ENCODE measurements at regions not wholly inside any gene's neighbourhood (a gene's known extent, or its start where the extent isn't known, plus 50 kb on each side); places are given as distances from the start of the nearest gene placed in this dataset.

DNA sequence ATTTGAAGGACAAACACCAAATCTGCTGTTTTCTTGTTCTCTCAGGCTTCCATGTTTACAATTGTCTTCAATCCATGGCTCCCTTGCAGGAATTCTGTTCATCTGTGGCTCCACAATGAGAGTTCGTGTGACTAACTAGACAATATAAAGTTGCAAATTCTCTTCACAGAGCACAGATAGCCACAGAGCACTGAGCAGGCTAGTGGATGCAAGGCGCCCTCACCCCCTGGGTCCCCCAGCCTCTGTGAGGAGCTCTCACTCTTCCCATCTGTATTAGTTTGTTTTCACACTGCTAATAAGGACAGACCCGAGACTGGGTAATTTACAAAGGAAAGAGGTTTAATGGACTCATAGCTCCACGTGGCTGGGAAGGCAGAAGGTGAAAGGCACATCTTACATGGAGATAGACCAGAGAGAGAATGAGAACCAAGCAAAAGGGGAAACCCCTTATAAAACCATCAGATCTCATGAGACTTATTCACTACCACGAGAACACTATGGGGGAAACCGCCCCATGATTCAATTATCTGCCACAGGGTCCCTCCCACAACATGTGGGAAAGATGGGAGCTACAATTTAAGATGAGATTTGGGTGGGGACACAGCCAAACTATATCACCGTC, 82.5 kb upstream of the STX18 start:
- H3K4me3 ChIP-seq (ENCODE audit: control insufficient read depth in 2 of 3, extremely low read depth in 1 of 3, insufficient read depth in 2 of 3, low read depth in 1 of 3, low read length in 3 of 3), result no peak overlapping the region
- H3K27ac ChIP-seq (ENCODE audit: control insufficient read depth, insufficient read depth, low read length), result no peak overlapping the region
- no peak overlapping the region for H3K4me2 ChIP-seq (ENCODE audit: control insufficient read depth, extremely low read depth, insufficient read depth, low read depth, low read length)
- no peaks in the 10 kb centered on the region for H4K20me1 ChIP-seq (ENCODE audit: control insufficient read depth, extremely low read depth, insufficient read depth, low read length)
- dilution Hi-C loops (cut with MboI; ENCODE audit: extremely low pct_ligation_motif_present, low sequenced_read_pairs), result no loop called here
- no peak overlapping the region for H3K9ac ChIP-seq (ENCODE audit: control insufficient read depth, extremely low read depth, insufficient read depth, low read length)
- H3K9me1 ChIP-seq (ENCODE audit: control insufficient read depth, extremely low read depth, insufficient read depth, low read length), result no peaks in the 10 kb centered on the region
- H3K27me3 ChIP-seq (ENCODE audit: control insufficient read depth, extremely low read depth, insufficient read depth, low read length), result no peaks in the 10 kb centered on the region
- no peak for TF ChIP-seq CTCF (optimal IDR thresholded peaks at IDR 0.05 in 1 of 3, IDR thresholded peaks at IDR 0.05 in 1 of 3, conservative IDR thresholded peaks at IDR 0.05 in 1 of 3; ENCODE audit: extremely low read depth in 1 of 3, insufficient read depth in 2 of 3, low read length in 3 of 3)
- no peak for TF ChIP-seq EZH2 (IDR thresholded peaks at IDR 0.05; ENCODE audit: low read length)
- no peaks in the 10 kb centered on the region for H3K36me3 ChIP-seq (ENCODE audit: control insufficient read depth in 2 of 2, extremely low read depth in 1 of 2, insufficient read depth in 2 of 2, low read length in 2 of 2)
- no peak for DNase-seq (ENCODE audit: low read depth, low spot score)
- H3K9me3 ChIP-seq (ENCODE audit: control insufficient read depth, low read depth, low read length), result no peaks in the 10 kb centered on the region
- H2AFZ ChIP-seq (ENCODE audit: control insufficient read depth, low read length), result no peak overlapping the region
- FAIRE-seq, result no peak
- H3K4me1 ChIP-seq (ENCODE audit: control insufficient read depth, extremely low read depth, insufficient read depth, low read length), result no peaks in the 10 kb centered on the region
- H3K79me2 ChIP-seq (ENCODE audit: control insufficient read depth, insufficient read depth, low read length), result no peaks in the 10 kb centered on the region

DNA sequence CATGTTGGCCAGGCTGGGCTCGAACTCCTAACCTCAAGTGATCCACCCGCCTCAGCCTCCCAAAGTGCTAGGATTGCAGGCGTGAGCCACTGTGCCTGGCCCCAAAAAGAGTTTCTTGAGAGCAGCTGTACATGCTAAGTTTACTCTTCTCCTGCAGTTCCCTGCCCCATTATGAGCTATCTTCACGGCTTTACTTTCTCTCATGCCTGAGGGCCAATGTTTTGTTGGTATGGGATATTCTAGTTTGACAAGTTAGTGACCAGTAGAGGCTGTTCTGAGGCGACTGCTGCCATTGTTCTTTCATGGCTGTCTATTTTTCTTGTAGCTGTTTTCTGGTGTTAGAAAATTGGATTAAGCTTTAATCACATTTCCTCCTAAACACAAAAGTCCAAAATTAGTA, 78.0 kb upstream of the STX18 start:
- H3K4me2 ChIP-seq (ENCODE audit: control insufficient read depth, extremely low read depth, insufficient read depth, low read depth, low read length), result no peak overlapping the region
- FAIRE-seq (no peak), DNase-seq (ENCODE audit: low read depth, low spot score) (no peak)
- no peaks in the 10 kb centered on the region for H3K9me1 ChIP-seq (ENCODE audit: control insufficient read depth, extremely low read depth, insufficient read depth, low read length)
- no peaks in the 10 kb centered on the region for H3K27me3 ChIP-seq (ENCODE audit: control insufficient read depth, extremely low read depth, insufficient read depth, low read length)
- no peak overlapping the region for H3K9ac ChIP-seq (ENCODE audit: control insufficient read depth, extremely low read depth, insufficient read depth, low read length)
- H3K79me2 ChIP-seq (ENCODE audit: control insufficient read depth, insufficient read depth, low read length), result no peaks in the 10 kb centered on the region
- H3K4me1 ChIP-seq (ENCODE audit: control insufficient read depth, extremely low read depth, insufficient read depth, low read length), result no peaks in the 10 kb centered on the region
- no peak overlapping the region for H2AFZ ChIP-seq (ENCODE audit: control insufficient read depth, low read length)
- no peaks in the 10 kb centered on the region for H4K20me1 ChIP-seq (ENCODE audit: control insufficient read depth, extremely low read depth, insufficient read depth, low read length)
- H3K4me3 ChIP-seq (ENCODE audit: control insufficient read depth in 2 of 3, extremely low read depth in 1 of 3, insufficient read depth in 2 of 3, low read depth in 1 of 3, low read length in 3 of 3), result no peak overlapping the region
- TF ChIP-seq CTCF (optimal IDR thresholded peaks at IDR 0.05 in 1 of 3, IDR thresholded peaks at IDR 0.05 in 1 of 3, conservative IDR thresholded peaks at IDR 0.05 in 1 of 3; ENCODE audit: extremely low read depth in 1 of 3, insufficient read depth in 2 of 3, low read length in 3 of 3), result no peak
- no peak for TF ChIP-seq EZH2 (IDR thresholded peaks at IDR 0.05; ENCODE audit: low read length)
- dilution Hi-C loops (cut with MboI; ENCODE audit: extremely low pct_ligation_motif_present, low sequenced_read_pairs), result no loop called here
- H3K36me3 ChIP-seq (ENCODE audit: control insufficient read depth in 2 of 2, extremely low read depth in 1 of 2, insufficient read depth in 2 of 2, low read length in 2 of 2), result no peaks in the 10 kb centered on the region
- no peaks in the 10 kb centered on the region for H3K9me3 ChIP-seq (ENCODE audit: control insufficient read depth, low read depth, low read length)
- no peak overlapping the region for H3K27ac ChIP-seq (ENCODE audit: control insufficient read depth, insufficient read depth, low read length)
